IMR-90 (cell line): ENCODE measurements at regions not wholly inside any gene's neighbourhood (a gene's known extent, or its start where the extent isn't known, plus 50 kb on each side); places are given as distances from the start of the nearest gene placed in this dataset. TPM values are rescaled to one million over a fixed set of nuclear protein-coding genes. Genes with fewer than 3 reads are reported as not detected.

ENCODE experiments used
- ATAC-seq: fragments of 200-7000 bp; cut with Tn5 transposase; 2 replicates; pipeline ENCODE4 v1.9.1; 2020; ENCODE audit warnings: low read depth, mild to moderate bottlenecking, moderate library complexity
- BruUV-seq: library from RNA; stranded (reverse); fragments of 400-500 nt; replicated peaks from 2 replicates; lab custom pipeline; 2021; lab: Mats Ljungman, UMichigan
- CTCF ChIA-PET: fragments of 300-600 bp; formaldehyde crosslinking; extraction: SDS; loops from one replicate; lab custom pipeline; 2021; ENCODE audit warnings: antibody characterized with exemption; lab: Yijun Ruan, JAX
- POLR2A ChIA-PET: fragments of 300-600 bp; sonication (Branson Sonifier 250); formaldehyde crosslinking; loops from one replicate; lab custom pipeline; 2022; ENCODE audit warnings: antibody characterized with exemption; ENCODE audit not compliant: unreplicated experiment; lab: Charles Lee
- DNase-seq: peaks from one replicate; pipeline ENCODE4 v3.0.0; 2013
- H2AFZ ChIP-seq: replicated peaks from 2 replicates; pipeline ENCODE3; 2013; ENCODE audit warnings: low read length, mild to moderate bottlenecking; ENCODE audit not compliant: poor library complexity
- H2AK5ac ChIP-seq: 2 replicates; pipeline ENCODE4 v1.6.1; 2013; ENCODE audit warnings: low read depth, low read length, inconsistent platforms
- H2AK9ac ChIP-seq: replicated peaks from 2 replicates; pipeline ENCODE3; 2013; ENCODE audit warnings: mild to moderate bottlenecking, low read depth, low read length, moderate library complexity; ENCODE audit not compliant: poor library complexity
- H2BK120ac ChIP-seq: 2 replicates; pipeline ENCODE4 v1.6.1; 2013; ENCODE audit warnings: low read depth, low read length, inconsistent platforms
- H2BK15ac ChIP-seq: 3 replicates; pipeline ENCODE4 v1.6.1; 2013; ENCODE audit warnings: low read depth, low read length, inconsistent platforms
- H2BK20ac ChIP-seq: 2 replicates; pipeline ENCODE4 v1.6.1; 2013; ENCODE audit warnings: low read depth, mild to moderate bottlenecking, inconsistent platforms, low read length, moderate library complexity
- H2BK5ac ChIP-seq: 2 replicates; pipeline ENCODE4 v1.6.1; 2013; ENCODE audit warnings: mild to moderate bottlenecking, low read depth, low read length, inconsistent platforms; ENCODE audit not compliant: poor library complexity, severe bottlenecking
- H3K14ac ChIP-seq: replicated peaks from 2 replicates; pipeline ENCODE4 v1.6.1; 2013; ENCODE audit warnings: low read depth, low read length, inconsistent platforms
- H3K18ac ChIP-seq: 2 replicates; pipeline ENCODE4 v1.6.1; 2013; ENCODE audit warnings: low read depth, low read length, control low read depth
- H3K23ac ChIP-seq: 2 replicates; pipeline ENCODE4 v1.6.1; 2013; ENCODE audit warnings: low read depth, low read length, inconsistent platforms
- H3K27ac ChIP-seq: 2 replicates; pipeline ENCODE4 v1.5.1; 2013; ENCODE audit warnings: mild to moderate bottlenecking, control low read depth, low read length; ENCODE audit not compliant: insufficient read depth
- H3K27me3 ChIP-seq: 2 replicates; pipeline ENCODE4 v1.6.1; 2013; ENCODE audit warnings: low read length; ENCODE audit not compliant: control insufficient read depth, insufficient read depth
- H3K36me3 ChIP-seq: 2 replicates; pipeline ENCODE4 v1.6.1; 2013; ENCODE audit warnings: low read length, mixed read lengths; ENCODE audit not compliant: control insufficient read depth, insufficient read depth
- H3K4ac ChIP-seq: 2 replicates; pipeline ENCODE4 v1.6.1; 2013; ENCODE audit warnings: low read depth, low read length, inconsistent platforms
- H3K4me1 ChIP-seq: 2 replicates; pipeline ENCODE4 v1.6.1; 2013; ENCODE audit warnings: low read length, mixed read lengths; ENCODE audit not compliant: control insufficient read depth, insufficient read depth
- H3K4me2 ChIP-seq: 2 replicates; pipeline ENCODE4 v1.6.1; 2013; ENCODE audit warnings: low read depth, mild to moderate bottlenecking, control low read depth, low read length, moderate library complexity
- H3K4me3 ChIP-seq: 2 replicates; pipeline ENCODE4 v1.5.1; 2013; ENCODE audit warnings: low read depth, mild to moderate bottlenecking, control low read depth, low read length, moderate library complexity; ENCODE audit not compliant: insufficient read depth
- H3K56ac ChIP-seq: 2 replicates; pipeline ENCODE4 v1.6.1; 2013; ENCODE audit warnings: low read length, inconsistent platforms; ENCODE audit not compliant: insufficient read depth; ENCODE audit errors: extremely low read depth
- H3K79me1 ChIP-seq, 2 experiments: 2 replicates each; pipeline ENCODE4 v1.6.1; 2013; ENCODE audit warnings: low read length in 2 of 2, inconsistent platforms in 1 of 2, low read depth in 1 of 2
- H3K9ac ChIP-seq: 2 replicates; pipeline ENCODE4 v1.6.1; 2013; ENCODE audit warnings: low read depth, low read length, control low read depth
- H3K9me1 ChIP-seq: 2 replicates; pipeline ENCODE4 v1.6.1; 2013; ENCODE audit warnings: low read length, inconsistent platforms; ENCODE audit not compliant: insufficient read depth
- H3K9me3 ChIP-seq: 2 replicates; pipeline ENCODE4 v1.6.1; 2013; ENCODE audit warnings: low read length; ENCODE audit not compliant: control insufficient read depth, insufficient read depth
- H4K20me1 ChIP-seq: 2 replicates; pipeline ENCODE4 v1.6.1; 2013; ENCODE audit warnings: low read length, inconsistent platforms; ENCODE audit not compliant: insufficient read depth
- H4K5ac ChIP-seq: 2 replicates; pipeline ENCODE4 v1.6.1; 2013; ENCODE audit warnings: mild to moderate bottlenecking, low read depth, low read length, control low read depth
- H4K8ac ChIP-seq, 2 experiments: 2 replicates each; pipeline ENCODE4 v1.6.1; 2013; ENCODE audit warnings: low read depth in 2 of 2, low read length in 2 of 2, control low read depth in 1 of 2, inconsistent platforms in 1 of 2
- H4K91ac ChIP-seq: 2 replicates; pipeline ENCODE4 v1.6.1; 2013; ENCODE audit warnings: low read depth, low read length, inconsistent platforms; ENCODE audit not compliant: insufficient read depth
- BHLHE40 ChIP-seq: fragments of 150-350 bp; IDR thresholded peaks from 2 replicates; pipeline ENCODE4 v1.6.1; 2016; ENCODE audit warnings: mild to moderate bottlenecking, low read depth, low read length
- CTCF ChIP-seq: conservative IDR thresholded peaks from 2 replicates; pipeline ENCODE4 v1.5.1; 2012; ENCODE audit warnings: mild to moderate bottlenecking, low read depth, low read length, improper control_type of control experiment
- FOS ChIP-seq: fragments of 150-350 bp; IDR thresholded peaks from 2 replicates; pipeline ENCODE4 v1.6.1; 2016; ENCODE audit warnings: low read depth, low read length
- MAFK ChIP-seq: IDR thresholded peaks from 2 replicates; pipeline ENCODE4 v1.6.1; 2012; ENCODE audit warnings: low read depth, low read length, improper control_type of control experiment
- NFE2L2 ChIP-seq: fragments of 150-350 bp; IDR thresholded peaks from 2 replicates; pipeline ENCODE4 v1.6.1; 2016; ENCODE audit warnings: low read depth, mild to moderate bottlenecking, low read length
- WGBS, 2 experiments: methylation state at CpG; one replicate each; pipeline versions ENCODE4 v1.1.5 to v1.1.7; 2013; ENCODE audit warnings: missing lambda C conversion rate in 2 of 2; ENCODE audit not compliant: insufficient read length in 1 of 2; ENCODE audit errors: extremely low coverage in 2 of 2; 5-methylcytosine and 5-hydroxymethylcytosine counted together
- dilution Hi-C: fragments of 300-500 bp; cut with HindIII; formaldehyde crosslinking; loops from one replicate; pipeline ENCODE4 v1.14.3; 2018; ENCODE audit warnings: low sequenced_read_pairs; ENCODE audit not compliant: unreplicated experiment
- in situ Hi-C: fragments of 300-500 bp; cut with MboI; formaldehyde crosslinking; loops from 3 replicates; pipeline ENCODE4 v1.14.3; 2019; ENCODE audit warnings: low sequenced_read_pairs, inconsistent platforms, mixed read lengths
- intact Hi-C: fragments of 100-400 bp; cut with micrococcal nuclease; formaldehyde crosslinking; loops from 2 replicates; pipeline ENCODE4 v1.10.0; 2022
- microRNA-seq, 2 experiments: library from miRNA; stranded (forward) in 1 of 2; unstranded in 1 of 2; fragments of 10-50 nt in 1 of 2; fragments of <30 nt in 1 of 2; gene quantifications in 1 of 2; microRNA quantifications in 1 of 2; one replicate each; pipeline versions ENCODE3 to v1.1.0; 2013 to 2020; ENCODE audit not compliant: insufficient read depth in 1 of 2, insufficient read length in 1 of 2, unreplicated experiment in 1 of 2
- small RNA-seq, 5 experiments: library from RNA; depleted of rRNA; stranded (forward); fragments of <200 nt; gene quantifications; one replicate each; pipeline ENCODE3, GENCODE V24; 2012

DNA sequence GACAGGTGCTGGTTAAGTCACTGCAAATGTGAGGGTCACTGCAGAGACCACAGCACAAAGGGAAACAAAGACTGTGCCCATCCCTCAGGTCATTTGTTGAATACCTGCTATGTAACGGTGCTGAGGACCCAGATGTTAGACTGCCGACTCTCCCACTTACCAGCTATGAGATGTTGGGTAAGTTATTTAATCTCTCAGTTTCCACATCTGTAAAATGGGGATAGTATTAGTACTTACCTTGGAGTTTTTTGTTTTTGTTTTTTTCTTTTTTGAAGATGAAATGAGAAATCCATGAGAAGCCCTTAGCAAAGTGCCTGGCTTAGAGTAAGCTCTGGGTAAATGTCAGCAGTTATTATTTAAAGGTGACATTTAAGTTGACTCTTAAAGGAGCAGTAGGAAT, 50.5 kb upstream of the PMFBP1 start:
- no peak overlapping the region for H2BK120ac ChIP-seq
- H4K20me1 ChIP-seq = no peaks in the 10 kb centered on the region
- no peak overlapping the region for H3K4ac ChIP-seq
- CTCF ChIA-PET = no interaction called here
- in situ Hi-C loops (no loop called here), intact Hi-C loops (no loop called here), dilution Hi-C loops (no loop called here)
- ATAC-seq = no peak
- no peak overlapping the region for H2AK9ac ChIP-seq
- no peak overlapping the region for H3K18ac ChIP-seq
- no peak overlapping the region for H3K27ac ChIP-seq
- no peak overlapping the region for H3K56ac ChIP-seq
- no peaks in the 10 kb centered on the region for H3K4me1 ChIP-seq
- H4K5ac ChIP-seq = no peak overlapping the region
- H2BK20ac ChIP-seq = no peak overlapping the region
- TF ChIP-seq MAFK (no peak), BHLHE40 (no peak), CTCF (no peak), FOS (no peak), NFE2L2 (no peak)
- no TSS peak for BruUV-seq
- POLR2A ChIA-PET = no interaction called here
- H4K8ac ChIP-seq = no peak overlapping the region
- WGBS, 2 experiments = no CpG with 5 or more reads among the region's 2 CpGs
- H2AFZ ChIP-seq = no peak overlapping the region
- no peak overlapping the region for H2AK5ac ChIP-seq
- H3K9me3 ChIP-seq = no peaks in the 10 kb centered on the region
- no peak overlapping the region for H4K91ac ChIP-seq
- H3K4me2 ChIP-seq = no peak overlapping the region
- H3K14ac ChIP-seq = no peak overlapping the region
- no peak overlapping the region for H3K9ac ChIP-seq
- no peak overlapping the region for H3K4me3 ChIP-seq
- H2BK15ac ChIP-seq = no peak overlapping the region
- H3K9me1 ChIP-seq = no peaks in the 10 kb centered on the region
- H3K27me3 ChIP-seq = peaks cover 6% of the 10 kb centered on the region
- H2BK5ac ChIP-seq = no peak overlapping the region
- no peak overlapping the region for H3K23ac ChIP-seq
- H3K79me1 ChIP-seq = no peaks in the 10 kb centered on the region
- H3K36me3 ChIP-seq = no peaks in the 10 kb centered on the region
- DNase-seq = no peak

Small RNA genes in the stretch of these regions (microRNA-seq; reads per million reads assigned to microRNA genes)
- gene RF00026 (ENCODE audit: insufficient read depth, insufficient read length) (not detected), gene RNU7-90P (ENCODE audit: insufficient read depth, insufficient read length) (not detected)

Small RNA genes in the stretch of these regions (small RNA-seq; reads per million reads assigned to genes)
- gene RF00026 (0 reads per million in 5 experiments), gene RNU7-90P (0 reads per million in 5 experiments)
